Urothelium cell line (cell line): ENCODE measurements at regions not wholly inside any gene's neighbourhood (a gene's known extent, or its start where the extent isn't known, plus 50 kb on each side); places are given as distances from the start of the nearest gene placed in this dataset.
"Not testable (repeated sequence)": the region's sequence is repeated elsewhere in the genome, so short reads cannot be mapped to it uniquely, and the experiment has no call there.

Experiments used
- DNase-seq: peaks from one replicate; pipeline ENCODE4 v3.0.0; 2011; ENCODE audit warnings: low spot score, mixed read lengths
- FAIRE-seq: peaks from 2 replicates; lab custom pipeline; 2011; peaks lifted over from hg19 to GRCh38; lab: Jason Lieb, UNC

- DNase-seq (no peak), FAIRE-seq (no peak)
Measured at GRCh38 chr19:23475477-23475876, 80.2 kb upstream of the ZNF91 start.

GRCh38 chr19:23474761-23475160, 79.5 kb upstream of the ZNF91 start:
- FAIRE-seq, result no peak
- no peak for DNase-seq

- no peak for FAIRE-seq
- DNase-seq, result no peak
Measured at GRCh38 chr19:23474172-23474571, 78.9 kb upstream of the ZNF91 start.

GRCh38 chr19:23470873-23471545, 75.7 kb upstream of the ZNF91 start:
- FAIRE-seq, result no peak
- no peak for DNase-seq

GRCh38 chr19:23464349-23464748, 69.1 kb upstream of the ZNF91 start:
- FAIRE-seq, result not testable (repeated sequence)

GRCh38 chr19:23461120-23461519, 65.8 kb upstream of the ZNF91 start:
- DNase-seq, result no peak
- FAIRE-seq, result no peak

More at GRCh38 chr19:23464349-23464748, 69.1 kb upstream of the ZNF91 start:
- DNase-seq, result not testable (repeated sequence)

GRCh38 chr19:23460656-23461055, 65.4 kb upstream of the ZNF91 start:
- no peak for FAIRE-seq

More at GRCh38 chr19:23460656-23461055, 65.4 kb upstream of the ZNF91 start:
- no peak for DNase-seq
